ENCODE measurements at regions not wholly inside any gene's neighbourhood (a gene's known extent, or its start where the extent isn't known, plus 50 kb on each side); places are given as distances from the start of the nearest gene placed in this dataset.

DNA sequence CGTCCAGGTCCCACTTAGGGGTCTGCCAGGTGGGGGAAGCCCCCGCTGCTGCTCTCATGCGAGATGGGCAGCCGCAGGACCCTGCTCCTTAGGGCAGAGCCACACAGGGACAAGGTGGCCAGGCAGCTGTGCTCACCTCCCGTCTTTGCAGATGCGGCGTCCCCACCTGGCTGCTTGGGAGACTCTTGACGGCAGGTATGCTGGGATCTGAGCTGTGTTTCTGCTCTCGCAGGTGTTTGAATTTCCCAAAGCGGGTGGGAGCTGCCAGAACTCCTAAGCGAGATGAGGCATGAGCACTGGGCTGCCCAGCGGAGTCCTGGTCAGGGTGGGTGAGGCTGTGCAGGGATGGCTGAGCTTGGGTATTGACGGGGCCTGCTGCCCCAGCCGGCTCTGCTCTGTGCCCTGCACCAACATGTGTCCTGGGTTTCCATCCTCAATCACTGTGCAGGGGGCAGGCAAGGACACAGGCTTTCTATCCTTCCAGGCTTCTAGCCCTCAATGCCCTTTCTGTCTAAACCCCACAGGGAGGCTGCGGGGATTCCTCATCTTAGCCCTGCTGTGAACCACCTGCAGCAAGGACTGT lies 151.4 kb downstream of the ICE1 start:
- Mint-ChIP-seq H3K36me3 (ENCODE audit: insufficient read depth, unreplicated experiment) (no peaks in the 10 kb centered on the region), H3K4me1 (ENCODE audit: low read depth, unreplicated experiment) (no peaks in the 10 kb centered on the region), H3K4me3 (ENCODE audit: low read depth, unreplicated experiment) (no peak overlapping the region), H3K27ac (ENCODE audit: unreplicated experiment) (no peak overlapping the region), H3K9me3 (ENCODE audit: low read depth, unreplicated experiment) (peaks cover 2% of the 10 kb centered on the region), H3K27me3 (ENCODE audit: unreplicated experiment) (no peaks in the 10 kb centered on the region)
- CTCF ChIA-PET: interaction anchor here (0.6 kb wide), 1 partner anchor 1243 kb away, joined by 3 read pairs; no protein-coding TSS in a partner anchor
- intact Hi-C loops (cut with micrococcal nuclease; ENCODE audit: unreplicated experiment): no loop called here
- BruUV-seq (replicated peaks): no TSS peak
- no peak for DNase-seq
- TF ChIP-seq, protein P1, sequence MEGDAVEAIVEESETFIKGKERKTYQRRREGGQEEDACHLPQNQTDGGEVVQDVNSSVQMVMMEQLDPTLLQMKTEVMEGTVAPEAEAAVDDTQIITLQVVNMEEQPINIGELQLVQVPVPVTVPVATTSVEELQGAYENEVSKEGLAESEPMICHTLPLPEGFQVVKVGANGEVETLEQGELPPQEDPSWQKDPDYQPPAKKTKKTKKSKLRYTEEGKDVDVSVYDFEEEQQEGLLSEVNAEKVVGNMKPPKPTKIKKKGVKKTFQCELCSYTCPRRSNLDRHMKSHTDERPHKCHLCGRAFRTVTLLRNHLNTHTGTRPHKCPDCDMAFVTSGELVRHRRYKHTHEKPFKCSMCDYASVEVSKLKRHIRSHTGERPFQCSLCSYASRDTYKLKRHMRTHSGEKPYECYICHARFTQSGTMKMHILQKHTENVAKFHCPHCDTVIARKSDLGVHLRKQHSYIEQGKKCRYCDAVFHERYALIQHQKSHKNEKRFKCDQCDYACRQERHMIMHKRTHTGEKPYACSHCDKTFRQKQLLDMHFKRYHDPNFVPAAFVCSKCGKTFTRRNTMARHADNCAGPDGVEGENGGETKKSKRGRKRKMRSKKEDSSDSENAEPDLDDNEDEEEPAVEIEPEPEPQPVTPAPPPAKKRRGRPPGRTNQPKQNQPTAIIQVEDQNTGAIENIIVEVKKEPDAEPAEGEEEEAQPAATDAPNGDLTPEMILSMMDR (IDR thresholded peaks at IDR 0.05; ENCODE audit: unreplicated experiment): no peak

DNA sequence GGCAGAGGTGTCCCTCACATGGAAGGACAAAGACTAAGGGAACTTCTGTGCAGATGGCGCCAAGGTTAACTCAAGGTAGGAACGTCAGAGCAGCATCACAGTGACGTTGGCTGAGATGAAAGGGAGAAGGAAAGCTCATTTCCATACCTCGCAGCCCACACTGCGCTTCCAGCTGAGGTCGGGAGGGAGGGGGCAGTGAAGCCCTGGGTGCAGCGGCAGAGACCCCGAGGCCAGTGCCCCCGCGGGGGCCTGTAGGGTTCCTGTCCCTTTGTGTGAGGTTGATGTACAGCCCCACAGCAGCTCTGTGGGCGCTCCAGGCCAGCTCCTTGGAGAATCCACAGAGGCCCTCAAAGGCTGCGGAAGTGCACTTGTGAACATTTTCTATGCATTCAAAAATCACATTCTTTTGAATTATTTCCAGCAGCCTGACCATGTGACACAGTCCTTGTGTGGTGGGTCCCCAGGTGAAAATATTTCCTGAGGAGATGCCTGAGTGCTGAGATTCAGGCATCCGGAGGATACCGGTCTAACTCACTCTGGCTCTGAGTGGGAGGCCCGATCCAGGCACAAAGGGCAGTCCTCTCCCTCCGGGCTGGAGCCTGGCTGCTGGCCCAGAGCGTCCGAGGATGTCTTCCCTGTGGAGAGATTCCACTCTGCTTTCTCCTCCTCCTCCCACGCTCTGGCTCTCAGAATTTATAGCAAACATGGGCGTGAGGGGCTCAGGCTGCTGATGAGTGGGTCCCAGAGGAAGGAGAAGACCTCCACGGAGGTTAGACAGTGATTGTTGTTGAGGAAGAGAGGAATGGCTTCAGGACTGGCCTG lies 150.7 kb downstream of the ICE1 start:
- intact Hi-C loops (cut with micrococcal nuclease; ENCODE audit: unreplicated experiment): no loop called here
- Mint-ChIP-seq H3K27me3 (ENCODE audit: unreplicated experiment) (no peaks in the 10 kb centered on the region), H3K27ac (ENCODE audit: unreplicated experiment) (no peak overlapping the region), H3K4me1 (ENCODE audit: low read depth, unreplicated experiment) (no peaks in the 10 kb centered on the region), H3K4me3 (ENCODE audit: low read depth, unreplicated experiment) (no peak overlapping the region), H3K9me3 (ENCODE audit: low read depth, unreplicated experiment) (peaks cover 2% of the 10 kb centered on the region), H3K36me3 (ENCODE audit: insufficient read depth, unreplicated experiment) (no peaks in the 10 kb centered on the region)
- no peak for DNase-seq
- TF ChIP-seq, protein P1 (IDR thresholded peaks at IDR 0.05; ENCODE audit: unreplicated experiment): no peak
- CTCF ChIA-PET: interaction anchor here (0.6 kb wide), 1 partner anchor 1244 kb away, joined by 3 read pairs; no protein-coding TSS in a partner anchor
- no TSS peak for BruUV-seq (replicated peaks)

DNA sequence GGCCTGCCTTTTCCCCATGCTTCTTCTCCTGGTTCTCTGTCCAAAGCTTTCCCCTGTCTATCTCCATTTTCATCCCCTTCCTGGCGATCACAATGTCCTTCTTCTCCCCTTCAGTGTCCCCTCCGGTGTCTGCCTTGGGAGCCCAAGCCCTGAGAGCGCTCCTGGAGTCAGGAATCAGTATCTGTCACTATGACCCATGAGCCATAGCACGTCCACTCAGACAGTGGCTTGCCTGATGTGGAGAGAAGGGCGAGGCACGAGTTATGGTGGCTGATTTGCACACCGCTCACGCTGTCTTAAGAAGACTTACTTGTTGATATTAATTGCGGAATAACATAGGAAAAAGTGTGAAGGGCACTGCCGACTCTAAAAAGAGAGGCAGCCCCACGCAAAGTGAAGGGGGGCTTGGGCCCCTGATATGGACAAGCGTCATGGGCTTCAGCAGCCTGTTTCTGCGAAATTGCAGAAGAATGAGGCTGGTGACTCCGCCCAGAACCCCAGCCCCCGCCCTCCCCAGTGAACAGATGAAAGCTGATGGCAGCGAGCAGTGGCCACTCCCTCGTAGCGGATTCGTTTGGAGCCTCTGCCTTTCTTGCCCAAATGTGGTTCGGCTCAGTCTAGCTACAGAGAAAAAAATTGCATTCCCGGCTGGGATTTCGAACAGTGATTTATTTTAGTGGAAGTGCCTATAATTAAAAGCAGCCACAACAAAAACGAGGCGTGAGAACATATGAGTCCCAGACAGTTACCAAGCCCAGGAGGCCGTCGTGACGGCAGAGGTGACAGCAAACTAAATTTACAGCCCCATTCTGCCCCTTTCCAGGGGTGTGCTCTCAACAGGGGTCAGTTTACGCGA lies 149.8 kb downstream of the ICE1 start:
- CTCF ChIA-PET: no interaction called here
- Mint-ChIP-seq H3K27ac (ENCODE audit: unreplicated experiment) (no peak overlapping the region), H3K27me3 (ENCODE audit: unreplicated experiment) (no peaks in the 10 kb centered on the region)

DNA sequence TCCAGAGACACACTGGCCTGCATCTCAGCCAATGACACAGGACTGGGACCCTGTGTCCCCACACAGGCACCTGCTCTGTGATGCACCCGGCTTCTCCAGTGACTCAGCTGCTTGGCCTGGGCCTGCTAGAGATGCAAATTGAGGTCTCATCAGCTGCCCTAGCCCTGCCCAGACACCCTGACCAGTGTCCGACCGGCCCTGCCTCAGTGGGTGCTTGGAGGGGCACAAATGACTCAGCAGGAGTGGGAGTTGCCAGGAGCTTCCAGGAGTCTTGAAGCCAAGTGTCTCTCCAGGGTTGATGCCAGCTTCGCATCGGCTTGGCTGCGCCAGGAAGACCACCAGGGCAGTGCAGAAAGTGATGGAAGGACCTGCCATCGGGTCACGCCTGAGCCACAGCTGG lies 148.2 kb downstream of the ICE1 start:
- H3K4me1 Mint-ChIP-seq (ENCODE audit: low read depth, unreplicated experiment): no peaks in the 10 kb centered on the region
- no peaks in the 10 kb centered on the region for H3K27me3 Mint-ChIP-seq (ENCODE audit: unreplicated experiment)
- H3K4me3 Mint-ChIP-seq (ENCODE audit: low read depth, unreplicated experiment): no peak overlapping the region
- no TSS peak for BruUV-seq (replicated peaks)
- TF ChIP-seq, protein P1 (IDR thresholded peaks at IDR 0.05; ENCODE audit: unreplicated experiment): no peak
- intact Hi-C loops (cut with micrococcal nuclease; ENCODE audit: unreplicated experiment): no loop called here
- CTCF ChIA-PET: no interaction called here
- no peak for DNase-seq
- H3K9me3 Mint-ChIP-seq (ENCODE audit: low read depth, unreplicated experiment): no peaks in the 10 kb centered on the region
- no peak overlapping the region for H3K27ac Mint-ChIP-seq (ENCODE audit: unreplicated experiment)
- H3K36me3 Mint-ChIP-seq (ENCODE audit: insufficient read depth, unreplicated experiment): no peaks in the 10 kb centered on the region

More for the DNA sequence above, 149.8 kb downstream of the ICE1 start:
- H3K4me1 Mint-ChIP-seq (ENCODE audit: low read depth, unreplicated experiment): no peaks in the 10 kb centered on the region
- H3K4me3 Mint-ChIP-seq (ENCODE audit: low read depth, unreplicated experiment): no peak overlapping the region
- TF ChIP-seq, protein P1 (IDR thresholded peaks at IDR 0.05; ENCODE audit: unreplicated experiment): no peak
- peaks cover 2% of the 10 kb centered on the region for H3K9me3 Mint-ChIP-seq (ENCODE audit: low read depth, unreplicated experiment)
- no TSS peak for BruUV-seq (replicated peaks)
- H3K36me3 Mint-ChIP-seq (ENCODE audit: insufficient read depth, unreplicated experiment): no peaks in the 10 kb centered on the region
- no peak for DNase-seq
- intact Hi-C loops (cut with micrococcal nuclease; ENCODE audit: unreplicated experiment): no loop called here

All from Calu3 (cell line).